ENCODE measurements at regions not wholly inside any gene's neighbourhood (a gene's known extent, or its start where the extent isn't known, plus 50 kb on each side); places are given as distances from the start of the nearest gene placed in this dataset.

DNA sequence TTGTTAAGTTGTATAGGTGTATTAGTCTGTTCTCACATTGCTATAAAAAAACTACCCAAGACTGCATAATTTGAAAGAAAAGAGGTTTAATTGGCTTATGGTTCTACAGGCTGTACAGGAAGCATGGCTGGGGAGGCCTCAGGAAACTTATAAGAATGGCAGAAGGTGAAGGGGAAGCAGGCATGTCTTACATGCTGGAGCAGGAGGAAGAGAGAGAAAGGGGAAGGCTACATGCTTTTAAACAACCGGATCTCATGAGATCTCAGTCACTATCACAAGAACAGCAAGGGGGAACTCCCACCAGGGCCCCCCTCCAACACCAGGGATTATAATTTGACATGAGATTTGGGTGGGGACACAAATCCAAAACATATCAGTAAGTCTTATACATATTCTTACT, 60.5 kb upstream of the OR10AD1 start:
- H3K9me3 Mint-ChIP-seq: no peaks in the 10 kb centered on the region
- H3K9me3 ChIP-seq (ENCODE audit: control insufficient read depth, low read length): no peaks in the 10 kb centered on the region
- no peak overlapping the region for H3K27ac ChIP-seq (ENCODE audit: low read depth, low read length)
- no peaks in the 10 kb centered on the region for H3K36me3 Mint-ChIP-seq (ENCODE audit: low read depth)
- H3K9ac ChIP-seq (ENCODE audit: extremely low read depth, low read length, poor library complexity, severe bottlenecking): no peak overlapping the region
- TF ChIP-seq, protein P1, sequence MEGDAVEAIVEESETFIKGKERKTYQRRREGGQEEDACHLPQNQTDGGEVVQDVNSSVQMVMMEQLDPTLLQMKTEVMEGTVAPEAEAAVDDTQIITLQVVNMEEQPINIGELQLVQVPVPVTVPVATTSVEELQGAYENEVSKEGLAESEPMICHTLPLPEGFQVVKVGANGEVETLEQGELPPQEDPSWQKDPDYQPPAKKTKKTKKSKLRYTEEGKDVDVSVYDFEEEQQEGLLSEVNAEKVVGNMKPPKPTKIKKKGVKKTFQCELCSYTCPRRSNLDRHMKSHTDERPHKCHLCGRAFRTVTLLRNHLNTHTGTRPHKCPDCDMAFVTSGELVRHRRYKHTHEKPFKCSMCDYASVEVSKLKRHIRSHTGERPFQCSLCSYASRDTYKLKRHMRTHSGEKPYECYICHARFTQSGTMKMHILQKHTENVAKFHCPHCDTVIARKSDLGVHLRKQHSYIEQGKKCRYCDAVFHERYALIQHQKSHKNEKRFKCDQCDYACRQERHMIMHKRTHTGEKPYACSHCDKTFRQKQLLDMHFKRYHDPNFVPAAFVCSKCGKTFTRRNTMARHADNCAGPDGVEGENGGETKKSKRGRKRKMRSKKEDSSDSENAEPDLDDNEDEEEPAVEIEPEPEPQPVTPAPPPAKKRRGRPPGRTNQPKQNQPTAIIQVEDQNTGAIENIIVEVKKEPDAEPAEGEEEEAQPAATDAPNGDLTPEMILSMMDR (conservative IDR thresholded peaks at IDR 0.05): no peak
- H3K4me3 ChIP-seq (ENCODE audit: low read length): no peak overlapping the region
- H3K27me3 ChIP-seq (ENCODE audit: control insufficient read depth, insufficient read depth, low read length, poor library complexity, severe bottlenecking): peaks cover 52% of the 10 kb centered on the region
- WGBS, 2 experiments (ENCODE audit: insufficient coverage in 1 of 2, insufficient read length in 1 of 2): 75 to 86% methylated on average over 1 of the region's 1 CpG
- H3K27ac Mint-ChIP-seq: no peak overlapping the region
- no peaks in the 10 kb centered on the region for H3K4me1 ChIP-seq (ENCODE audit: control insufficient read depth, insufficient read depth, low read length)
- H3K36me3 ChIP-seq (ENCODE audit: control insufficient read depth, insufficient read depth, low read length): no peaks in the 10 kb centered on the region
- DNase-seq: no peak
- no peaks in the 10 kb centered on the region for H3K4me1 Mint-ChIP-seq
- H3K4me3 Mint-ChIP-seq: no peak overlapping the region
- peaks cover 64% of the 10 kb centered on the region for H3K27me3 Mint-ChIP-seq (ENCODE audit: insufficient read depth)

DNA sequence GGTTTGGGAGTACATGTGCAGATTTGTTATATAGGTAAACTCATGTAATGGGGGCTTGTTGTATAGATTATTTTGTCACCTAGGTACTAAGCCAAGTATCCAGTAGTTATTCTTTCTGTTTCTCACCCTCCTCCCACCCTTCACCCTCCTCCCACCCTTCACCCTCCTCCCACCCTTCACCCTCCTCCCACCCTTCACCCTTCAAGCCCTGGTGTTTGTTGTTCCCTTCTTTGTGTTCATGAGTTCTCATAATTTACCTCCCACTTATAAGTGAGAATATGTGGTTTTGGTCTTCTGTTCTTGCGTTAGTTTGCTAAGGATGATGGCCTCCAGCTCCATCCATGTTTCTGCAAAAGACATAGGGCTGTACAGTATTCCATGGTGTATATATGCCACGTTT, 58.7 kb upstream of the OR10AD1 start:
- no peaks in the 10 kb centered on the region for H3K36me3 Mint-ChIP-seq (ENCODE audit: low read depth)
- DNase-seq: no peak
- H3K27me3 ChIP-seq (ENCODE audit: control insufficient read depth, insufficient read depth, low read length, poor library complexity, severe bottlenecking): peaks cover 34% of the 10 kb centered on the region
- H3K4me1 Mint-ChIP-seq: no peaks in the 10 kb centered on the region
- H3K27ac ChIP-seq (ENCODE audit: low read depth, low read length): no peak overlapping the region
- H3K4me3 Mint-ChIP-seq: no peak overlapping the region
- H3K27me3 Mint-ChIP-seq (ENCODE audit: insufficient read depth): peaks cover 48% of the 10 kb centered on the region
- H3K27ac Mint-ChIP-seq: no peak overlapping the region
- TF ChIP-seq, protein P1 (conservative IDR thresholded peaks at IDR 0.05): no peak
- no peak overlapping the region for H3K4me3 ChIP-seq (ENCODE audit: low read length)
- H3K9me3 Mint-ChIP-seq: no peaks in the 10 kb centered on the region
- H3K9me3 ChIP-seq (ENCODE audit: control insufficient read depth, low read length): no peaks in the 10 kb centered on the region
- no peak overlapping the region for H3K9ac ChIP-seq (ENCODE audit: extremely low read depth, low read length, poor library complexity, severe bottlenecking)
- no peaks in the 10 kb centered on the region for H3K36me3 ChIP-seq (ENCODE audit: control insufficient read depth, insufficient read depth, low read length)
- no CpG with 5 or more reads among the region's 2 CpGs for WGBS, 2 experiments (ENCODE audit: insufficient coverage in 1 of 2, insufficient read length in 1 of 2)
- H3K4me1 ChIP-seq (ENCODE audit: control insufficient read depth, insufficient read depth, low read length): no peaks in the 10 kb centered on the region
